Stomach (tissue), 4 donors: ENCODE measurements at regions not wholly inside any gene's neighbourhood (a gene's known extent, or its start where the extent isn't known, plus 50 kb on each side); places are given as distances from the start of the nearest gene placed in this dataset.

Experiments
- EP300 ChIP-seq: sonication (generic); formaldehyde crosslinking; IDR thresholded peaks from one replicate; pipeline ENCODE4 v1.6.1; 2017; ENCODE audit warnings: antibody characterized with exemption
- POLR2A ChIP-seq, 4 donors: fragments of 450-650 bp; IDR thresholded peaks; one replicate each; pipeline ENCODE4 v1.6.1; 2016; ENCODE audit warnings: antibody characterized with exemption in 4 of 4, control low read depth in 2 of 4, mild to moderate bottlenecking in 1 of 4, moderate library complexity in 1 of 4
- POLR2AphosphoS5 ChIP-seq, 3 donors: sonication (generic); formaldehyde crosslinking; IDR thresholded peaks; one replicate each; pipeline ENCODE4 v1.6.1; 2016; ENCODE audit warnings: antibody characterized with exemption in 3 of 3
- TF ChIP-seq, protein P1 (sequence below), 7 experiments: fragments of 450-650 bp in 4 of 7; fragments of 200-600 bp in 3 of 7; sonication (generic) in 3 of 7; IDR thresholded peaks; one replicate each; pipeline ENCODE4 v1.5.1; 2016 to 2019; ENCODE audit warnings: antibody characterized with exemption in 7 of 7, control low read depth in 2 of 7, mild to moderate bottlenecking in 1 of 7

- TF ChIP-seq POLR2A (IDR thresholded peaks at IDR 0.05) (no peak), EP300 (no peak), POLR2AphosphoS5 (IDR thresholded peaks at IDR 0.05) (no peak)
- TF ChIP-seq, protein P1, sequence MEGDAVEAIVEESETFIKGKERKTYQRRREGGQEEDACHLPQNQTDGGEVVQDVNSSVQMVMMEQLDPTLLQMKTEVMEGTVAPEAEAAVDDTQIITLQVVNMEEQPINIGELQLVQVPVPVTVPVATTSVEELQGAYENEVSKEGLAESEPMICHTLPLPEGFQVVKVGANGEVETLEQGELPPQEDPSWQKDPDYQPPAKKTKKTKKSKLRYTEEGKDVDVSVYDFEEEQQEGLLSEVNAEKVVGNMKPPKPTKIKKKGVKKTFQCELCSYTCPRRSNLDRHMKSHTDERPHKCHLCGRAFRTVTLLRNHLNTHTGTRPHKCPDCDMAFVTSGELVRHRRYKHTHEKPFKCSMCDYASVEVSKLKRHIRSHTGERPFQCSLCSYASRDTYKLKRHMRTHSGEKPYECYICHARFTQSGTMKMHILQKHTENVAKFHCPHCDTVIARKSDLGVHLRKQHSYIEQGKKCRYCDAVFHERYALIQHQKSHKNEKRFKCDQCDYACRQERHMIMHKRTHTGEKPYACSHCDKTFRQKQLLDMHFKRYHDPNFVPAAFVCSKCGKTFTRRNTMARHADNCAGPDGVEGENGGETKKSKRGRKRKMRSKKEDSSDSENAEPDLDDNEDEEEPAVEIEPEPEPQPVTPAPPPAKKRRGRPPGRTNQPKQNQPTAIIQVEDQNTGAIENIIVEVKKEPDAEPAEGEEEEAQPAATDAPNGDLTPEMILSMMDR (IDR thresholded peaks at IDR 0.05), result no peak
These were observed 91.1 kb upstream of the NR5A2 start for GRCh38 chr1:199936441-199936840.
